H9 (cell line): ENCODE measurements at regions not wholly inside any gene's neighbourhood (a gene's known extent, or its start where the extent isn't known, plus 50 kb on each side); places are given as distances from the start of the nearest gene placed in this dataset.

ENCODE experiments used
- DNase-seq: peaks from one replicate; pipeline ENCODE4 v3.0.0-alpha.2; 2017
- H2AFZ ChIP-seq: one replicate; pipeline ENCODE4 v1.6.1; 2013; ENCODE audit warnings: mild to moderate bottlenecking, low read length, control low read depth, moderate library complexity
- H2AK5ac ChIP-seq: 2 replicates; pipeline ENCODE4 v1.6.1; 2013; ENCODE audit warnings: low read length, control low read depth, mixed read lengths; ENCODE audit not compliant: insufficient read length
- H2BK120ac ChIP-seq: one replicate; pipeline ENCODE4 v1.6.1; 2013; ENCODE audit warnings: low read depth, mild to moderate bottlenecking, low read length, control low read depth, inconsistent platforms; ENCODE audit not compliant: poor library complexity, severe bottlenecking
- H2BK12ac ChIP-seq: 2 replicates; pipeline ENCODE4 v1.6.1; 2013; ENCODE audit warnings: low read length, control low read depth, mixed read lengths, low read depth; ENCODE audit not compliant: insufficient read length
- H2BK15ac ChIP-seq: 2 replicates; pipeline ENCODE4 v1.6.1; 2013; ENCODE audit warnings: low read depth, low read length, control low read depth
- H2BK20ac ChIP-seq: one replicate; pipeline ENCODE4 v1.6.1; 2013; ENCODE audit warnings: low read depth, mild to moderate bottlenecking, low read length, control low read depth, inconsistent platforms; ENCODE audit not compliant: poor library complexity, severe bottlenecking
- H2BK5ac ChIP-seq: 2 replicates; pipeline ENCODE4 v1.6.1; 2013; ENCODE audit warnings: low read length, control low read depth, mixed read lengths; ENCODE audit not compliant: insufficient read length
- H3K14ac ChIP-seq: 2 replicates; pipeline ENCODE4 v1.6.1; 2013; ENCODE audit warnings: low read length, control low read depth; ENCODE audit not compliant: insufficient read depth
- H3K18ac ChIP-seq: 2 replicates; pipeline ENCODE4 v1.6.1; 2013; ENCODE audit warnings: low read depth, mild to moderate bottlenecking, mixed read lengths, low read length, control low read depth; ENCODE audit not compliant: insufficient read length
- H3K23ac ChIP-seq: 2 replicates; pipeline ENCODE4 v1.6.1; 2013; ENCODE audit warnings: low read length, control low read depth, mixed read lengths, low read depth; ENCODE audit not compliant: insufficient read length
- H3K23me2 ChIP-seq: 2 replicates; pipeline ENCODE4 v1.6.1; 2013; ENCODE audit warnings: low read depth, mild to moderate bottlenecking, mixed read lengths, low read length, control low read depth; ENCODE audit not compliant: insufficient read length, poor library complexity, severe bottlenecking
- H3K27ac ChIP-seq: 2 replicates; pipeline ENCODE4 v1.5.1; 2013; ENCODE audit warnings: low read length, control low read depth, mixed read lengths, low read depth; ENCODE audit not compliant: insufficient read length
- H3K27me3 ChIP-seq: 2 replicates; pipeline ENCODE4 v1.6.1; 2013; ENCODE audit warnings: low read length, control low read depth, inconsistent platforms; ENCODE audit not compliant: insufficient read depth
- H3K4ac ChIP-seq: 2 replicates; pipeline ENCODE4 v1.6.1; 2013; ENCODE audit warnings: low read depth, mild to moderate bottlenecking, control low read depth, inconsistent platforms, low read length, moderate library complexity
- H3K4me1 ChIP-seq: 2 replicates; pipeline ENCODE4 v1.6.1; 2013; ENCODE audit warnings: low read length, control low read depth, inconsistent platforms; ENCODE audit not compliant: insufficient read depth
- H3K4me2 ChIP-seq: 2 replicates; pipeline ENCODE4 v1.6.1; 2013; ENCODE audit warnings: low read length, control low read depth, mixed read lengths; ENCODE audit not compliant: insufficient read length, insufficient read depth
- H3K56ac ChIP-seq: 2 replicates; pipeline ENCODE4 v1.6.1; 2013; ENCODE audit warnings: low read depth, mild to moderate bottlenecking, mixed read lengths, low read length, control low read depth; ENCODE audit not compliant: insufficient read length
- H3K79me1 ChIP-seq: 2 replicates; pipeline ENCODE4 v1.6.1; 2013; ENCODE audit warnings: low read depth, mild to moderate bottlenecking, moderate library complexity, low read length, control low read depth, inconsistent platforms; ENCODE audit not compliant: insufficient read depth, poor library complexity, severe bottlenecking
- H3K79me2 ChIP-seq: 2 replicates; pipeline ENCODE4 v1.6.1; 2013; ENCODE audit warnings: low read length, control low read depth, inconsistent platforms; ENCODE audit not compliant: insufficient read depth
- H3K9ac ChIP-seq: 2 replicates; pipeline ENCODE4 v1.6.1; 2013; ENCODE audit warnings: low read length, control low read depth, mixed read lengths; ENCODE audit not compliant: insufficient read length; ENCODE audit errors: extremely low read depth
- H3K9me3 ChIP-seq: one replicate; pipeline ENCODE4 v1.6.1; 2013; ENCODE audit warnings: low read depth, low read length, inconsistent platforms; ENCODE audit not compliant: control insufficient read depth
- H3T11ph ChIP-seq: one replicate; pipeline ENCODE4 v1.6.1; 2013; ENCODE audit warnings: mild to moderate bottlenecking, low read length, control low read depth, inconsistent platforms
- H4K20me1 ChIP-seq: one replicate; pipeline ENCODE4 v1.6.1; 2013; ENCODE audit not compliant: control insufficient read depth, insufficient read length, insufficient read depth
- H4K5ac ChIP-seq: 2 replicates; pipeline ENCODE4 v1.6.1; 2013; ENCODE audit warnings: low read depth, mild to moderate bottlenecking, mixed read lengths, low read length, control low read depth; ENCODE audit not compliant: insufficient read length
- H4K8ac ChIP-seq: replicated peaks from 2 replicates; pipeline ENCODE4 v1.6.1; 2013; ENCODE audit warnings: low read length, control low read depth, mixed read lengths, low read depth; ENCODE audit not compliant: insufficient read length
- H4K91ac ChIP-seq: 2 replicates; pipeline ENCODE4 v1.6.1; 2013; ENCODE audit warnings: low read depth, mild to moderate bottlenecking, moderate library complexity, mixed read lengths, low read length, control low read depth; ENCODE audit not compliant: insufficient read length
- H3K27ac Mint-ChIP-seq, 3 experiments: 2 replicates in 2 of 3; 3 replicates in 1 of 3; pipeline ENCODE4 v1.8.0; 2020 to 2021; ENCODE audit warnings: mixed read lengths in 3 of 3, mild to moderate bottlenecking in 1 of 3, moderate library complexity in 1 of 3
- H3K27me3 Mint-ChIP-seq: 2 replicates; pipeline ENCODE4 v1.8.0; 2021; ENCODE audit warnings: low read depth, mild to moderate bottlenecking, moderate library complexity, mixed read lengths
- H3K36me3 Mint-ChIP-seq, 3 experiments: 2 replicates in 2 of 3; 3 replicates in 1 of 3; pipeline ENCODE4 v1.8.0; 2020 to 2021; ENCODE audit warnings: low read depth in 3 of 3, mixed read lengths in 3 of 3; ENCODE audit not compliant: insufficient read depth in 1 of 3
- H3K4me1 Mint-ChIP-seq, 2 experiments: 2 replicates each; pipeline ENCODE4 v1.8.0; 2020; ENCODE audit warnings: mixed read lengths in 2 of 2
- H3K4me3 Mint-ChIP-seq, 2 experiments: 2 replicates in 1 of 2; 3 replicates in 1 of 2; pipeline ENCODE4 v1.8.0; 2020 to 2021; ENCODE audit warnings: mild to moderate bottlenecking in 2 of 2, mixed read lengths in 2 of 2, moderate library complexity in 1 of 2
- H3K9me3 Mint-ChIP-seq, 2 experiments: 2 replicates in 1 of 2; 3 replicates in 1 of 2; pipeline ENCODE4 v1.8.0; 2020; ENCODE audit warnings: mild to moderate bottlenecking in 2 of 2, mixed read lengths in 2 of 2, moderate library complexity in 1 of 2
- TF ChIP-seq, protein P1 (sequence below): fragments of 200-600 bp; sonication (generic); conservative IDR thresholded peaks from 3 replicates; pipeline ENCODE4 v1.8.0; 2021; ENCODE audit warnings: antibody characterized with exemption, mild to moderate bottlenecking

DNA sequence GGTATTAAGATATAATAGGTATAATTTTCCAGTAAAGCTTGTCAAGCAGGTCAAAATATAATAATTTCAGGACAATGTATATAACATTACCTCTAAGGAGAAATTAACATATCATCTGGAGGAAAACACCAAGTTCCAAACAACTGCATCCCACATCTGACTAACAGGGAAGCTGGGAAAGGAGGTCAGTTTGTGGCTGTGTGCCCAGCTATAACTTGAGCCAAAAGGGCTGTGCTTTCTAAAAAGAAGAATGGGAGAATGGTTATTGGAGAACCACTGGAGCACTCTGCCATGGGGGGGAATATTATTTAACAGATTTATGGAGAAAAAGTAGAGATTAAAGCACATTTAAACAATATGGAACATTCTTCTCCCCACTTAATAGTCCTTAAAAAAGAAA is 390.6 kb upstream of the PKDCC start:
- no peak overlapping the region for H3K18ac ChIP-seq
- Mint-ChIP-seq H3K27me3 (no peaks in the 10 kb centered on the region), H3K4me3 (no peak overlapping the region), H3K27ac (no peak overlapping the region), H3K4me1 (no peaks in the 10 kb centered on the region), H3K9me3 (no peaks in the 10 kb centered on the region), H3K36me3 (no peaks in the 10 kb centered on the region)
- no peak overlapping the region for H3K27ac ChIP-seq
- no peaks in the 10 kb centered on the region for H3K23me2 ChIP-seq
- no peak overlapping the region for H3K4ac ChIP-seq
- H3K9ac ChIP-seq = no peak overlapping the region
- no peak overlapping the region for H2BK20ac ChIP-seq
- H3K79me1 ChIP-seq = no peaks in the 10 kb centered on the region
- DNase-seq = no peak
- no peak overlapping the region for H3K23ac ChIP-seq
- no peak overlapping the region for H4K8ac ChIP-seq
- no peak overlapping the region for H2AK5ac ChIP-seq
- H3K79me2 ChIP-seq = no peaks in the 10 kb centered on the region
- no peak overlapping the region for H2BK120ac ChIP-seq
- H4K5ac ChIP-seq = no peak overlapping the region
- H3K4me1 ChIP-seq = no peaks in the 10 kb centered on the region
- no peak overlapping the region for H2BK5ac ChIP-seq
- H3K56ac ChIP-seq = no peak overlapping the region
- TF ChIP-seq, protein P1, sequence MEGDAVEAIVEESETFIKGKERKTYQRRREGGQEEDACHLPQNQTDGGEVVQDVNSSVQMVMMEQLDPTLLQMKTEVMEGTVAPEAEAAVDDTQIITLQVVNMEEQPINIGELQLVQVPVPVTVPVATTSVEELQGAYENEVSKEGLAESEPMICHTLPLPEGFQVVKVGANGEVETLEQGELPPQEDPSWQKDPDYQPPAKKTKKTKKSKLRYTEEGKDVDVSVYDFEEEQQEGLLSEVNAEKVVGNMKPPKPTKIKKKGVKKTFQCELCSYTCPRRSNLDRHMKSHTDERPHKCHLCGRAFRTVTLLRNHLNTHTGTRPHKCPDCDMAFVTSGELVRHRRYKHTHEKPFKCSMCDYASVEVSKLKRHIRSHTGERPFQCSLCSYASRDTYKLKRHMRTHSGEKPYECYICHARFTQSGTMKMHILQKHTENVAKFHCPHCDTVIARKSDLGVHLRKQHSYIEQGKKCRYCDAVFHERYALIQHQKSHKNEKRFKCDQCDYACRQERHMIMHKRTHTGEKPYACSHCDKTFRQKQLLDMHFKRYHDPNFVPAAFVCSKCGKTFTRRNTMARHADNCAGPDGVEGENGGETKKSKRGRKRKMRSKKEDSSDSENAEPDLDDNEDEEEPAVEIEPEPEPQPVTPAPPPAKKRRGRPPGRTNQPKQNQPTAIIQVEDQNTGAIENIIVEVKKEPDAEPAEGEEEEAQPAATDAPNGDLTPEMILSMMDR = no peak
- H2BK15ac ChIP-seq = no peak overlapping the region
- no peak overlapping the region for H3T11ph ChIP-seq
- H2AFZ ChIP-seq = no peak overlapping the region
- H3K9me3 ChIP-seq = no peaks in the 10 kb centered on the region
- no peak overlapping the region for H3K4me2 ChIP-seq
- no peak overlapping the region for H4K91ac ChIP-seq
- H2BK12ac ChIP-seq = no peak overlapping the region
- H4K20me1 ChIP-seq = no peaks in the 10 kb centered on the region
- no peak overlapping the region for H3K14ac ChIP-seq
- H3K27me3 ChIP-seq = no peaks in the 10 kb centered on the region
